K562 (cell line): ENCODE measurements at regions not wholly inside any gene's neighbourhood (a gene's known extent, or its start where the extent isn't known, plus 50 kb on each side); places are given as distances from the start of the nearest gene placed in this dataset.

Experiments used
- ATF7 ChIP-seq: fragments of 450-650 bp; IDR thresholded peaks from 2 replicates; pipeline ENCODE4 v1.7.1; 2014; ENCODE audit warnings: mild to moderate bottlenecking, moderate library complexity
- CEBPB ChIP-seq: fragments of 450-650 bp; IDR thresholded peaks from 2 replicates; pipeline ENCODE4 v1.6.1; 2016; ENCODE audit warnings: missing genetic modification characterization, missing compliant biosample characterization
- CTCF ChIP-seq, 3 experiments: IDR thresholded peaks in 2 of 3; conservative IDR thresholded peaks in 1 of 3; 2 replicates each; pipeline ENCODE4 v1.5.1; 2011 to 2012; ENCODE audit warnings: low read length in 3 of 3, mild to moderate bottlenecking in 3 of 3, control low read depth in 2 of 3, improper control_type of control experiment in 1 of 3, inconsistent platforms in 1 of 3, low read depth in 1 of 3, mixed read lengths in 1 of 3, moderate library complexity in 1 of 3; ENCODE audit not compliant: insufficient read depth in 2 of 3
- ETS1 ChIP-seq: conservative IDR thresholded peaks from 2 replicates; pipeline ENCODE4 v1.6.1; 2011; ENCODE audit warnings: low read depth, mild to moderate bottlenecking, low read length; ENCODE audit not compliant: control insufficient read depth
- HIVEP1 ChIP-seq: fragments of 250-450 bp; sonication (Bioruptor Pico); IDR thresholded peaks from 2 replicates; pipeline ENCODE4 v1.4.0; 2020; ENCODE audit warnings: mild to moderate bottlenecking
- IRF9 ChIP-seq: fragments of 450-650 bp; IDR thresholded peaks from 2 replicates; pipeline ENCODE4 v1.6.1; 2016; ENCODE audit warnings: missing biosample characterization, missing genetic modification characterization
- POLR3G ChIP-seq: IDR thresholded peaks from 2 replicates; pipeline ENCODE4 v1.6.1; 2011; ENCODE audit not compliant: insufficient read length, insufficient replicate concordance; ENCODE audit errors: extremely low read depth
- THRA ChIP-seq: fragments of 450-650 bp; IDR thresholded peaks from 2 replicates; pipeline ENCODE4 v1.6.1; 2017; ENCODE audit warnings: mild to moderate bottlenecking, moderate library complexity
- TF ChIP-seq, protein P1 (sequence below): sonication (generic); formaldehyde crosslinking; IDR thresholded peaks from 2 replicates; pipeline ENCODE4 v1.8.1; 2023; ENCODE audit warnings: missing genetic modification reagents, mild to moderate bottlenecking, borderline replicate concordance
- TF ChIP-seq, protein P2 (sequence below): sonication (generic); formaldehyde crosslinking; IDR thresholded peaks from 2 replicates; pipeline ENCODE4 v1.8.0; 2023; ENCODE audit warnings: mild to moderate bottlenecking, missing genetic modification reagents
- TF ChIP-seq, protein P3 (sequence below): fragments of 450-650 bp; IDR thresholded peaks from 2 replicates; pipeline ENCODE4 v1.6.1; 2016; ENCODE audit warnings: mild to moderate bottlenecking

GRCh38 chr10:3496138-3496537, 288.9 kb downstream of the KLF6 start:
- TF ChIP-seq CTCF (IDR thresholded peaks at IDR 0.05 in 2 of 3, conservative IDR thresholded peaks at IDR 0.05 in 1 of 3; ENCODE audit: insufficient read depth in 2 of 3, low read depth in 1 of 3, low read length in 3 of 3) (no peak), HIVEP1 (no peak), CEBPB (tag) (no peak), POLR3G (no peak), ETS1 (no peak), THRA (no peak), IRF9 (tag) (no peak), ATF7 (no peak)
- TF ChIP-seq, protein P1, sequence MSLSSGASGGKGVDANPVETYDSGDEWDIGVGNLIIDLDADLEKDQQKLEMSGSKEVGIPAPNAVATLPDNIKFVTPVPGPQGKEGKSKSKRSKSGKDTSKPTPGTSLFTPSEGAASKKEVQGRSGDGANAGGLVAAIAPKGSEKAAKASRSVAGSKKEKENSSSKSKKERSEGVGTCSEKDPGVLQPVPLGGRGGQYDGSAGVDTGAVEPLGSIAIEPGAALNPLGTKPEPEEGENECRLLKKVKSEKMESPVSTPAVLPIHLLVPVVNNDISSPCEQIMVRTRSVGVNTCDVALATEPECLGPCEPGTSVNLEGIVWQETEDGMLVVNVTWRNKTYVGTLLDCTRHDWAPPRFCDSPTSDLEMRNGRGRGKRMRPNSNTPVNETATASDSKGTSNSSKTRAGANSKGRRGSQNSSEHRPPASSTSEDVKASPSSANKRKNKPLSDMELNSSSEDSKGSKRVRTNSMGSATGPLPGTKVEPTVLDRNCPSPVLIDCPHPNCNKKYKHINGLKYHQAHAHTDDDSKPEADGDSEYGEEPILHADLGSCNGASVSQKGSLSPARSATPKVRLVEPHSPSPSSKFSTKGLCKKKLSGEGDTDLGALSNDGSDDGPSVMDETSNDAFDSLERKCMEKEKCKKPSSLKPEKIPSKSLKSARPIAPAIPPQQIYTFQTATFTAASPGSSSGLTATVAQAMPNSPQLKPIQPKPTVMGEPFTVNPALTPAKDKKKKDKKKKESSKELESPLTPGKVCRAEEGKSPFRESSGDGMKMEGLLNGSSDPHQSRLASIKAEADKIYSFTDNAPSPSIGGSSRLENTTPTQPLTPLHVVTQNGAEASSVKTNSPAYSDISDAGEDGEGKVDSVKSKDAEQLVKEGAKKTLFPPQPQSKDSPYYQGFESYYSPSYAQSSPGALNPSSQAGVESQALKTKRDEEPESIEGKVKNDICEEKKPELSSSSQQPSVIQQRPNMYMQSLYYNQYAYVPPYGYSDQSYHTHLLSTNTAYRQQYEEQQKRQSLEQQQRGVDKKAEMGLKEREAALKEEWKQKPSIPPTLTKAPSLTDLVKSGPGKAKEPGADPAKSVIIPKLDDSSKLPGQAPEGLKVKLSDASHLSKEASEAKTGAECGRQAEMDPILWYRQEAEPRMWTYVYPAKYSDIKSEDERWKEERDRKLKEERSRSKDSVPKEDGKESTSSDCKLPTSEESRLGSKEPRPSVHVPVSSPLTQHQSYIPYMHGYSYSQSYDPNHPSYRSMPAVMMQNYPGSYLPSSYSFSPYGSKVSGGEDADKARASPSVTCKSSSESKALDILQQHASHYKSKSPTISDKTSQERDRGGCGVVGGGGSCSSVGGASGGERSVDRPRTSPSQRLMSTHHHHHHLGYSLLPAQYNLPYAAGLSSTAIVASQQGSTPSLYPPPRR (CRISPR knock-in tag), result no peak
- TF ChIP-seq, protein P2, sequence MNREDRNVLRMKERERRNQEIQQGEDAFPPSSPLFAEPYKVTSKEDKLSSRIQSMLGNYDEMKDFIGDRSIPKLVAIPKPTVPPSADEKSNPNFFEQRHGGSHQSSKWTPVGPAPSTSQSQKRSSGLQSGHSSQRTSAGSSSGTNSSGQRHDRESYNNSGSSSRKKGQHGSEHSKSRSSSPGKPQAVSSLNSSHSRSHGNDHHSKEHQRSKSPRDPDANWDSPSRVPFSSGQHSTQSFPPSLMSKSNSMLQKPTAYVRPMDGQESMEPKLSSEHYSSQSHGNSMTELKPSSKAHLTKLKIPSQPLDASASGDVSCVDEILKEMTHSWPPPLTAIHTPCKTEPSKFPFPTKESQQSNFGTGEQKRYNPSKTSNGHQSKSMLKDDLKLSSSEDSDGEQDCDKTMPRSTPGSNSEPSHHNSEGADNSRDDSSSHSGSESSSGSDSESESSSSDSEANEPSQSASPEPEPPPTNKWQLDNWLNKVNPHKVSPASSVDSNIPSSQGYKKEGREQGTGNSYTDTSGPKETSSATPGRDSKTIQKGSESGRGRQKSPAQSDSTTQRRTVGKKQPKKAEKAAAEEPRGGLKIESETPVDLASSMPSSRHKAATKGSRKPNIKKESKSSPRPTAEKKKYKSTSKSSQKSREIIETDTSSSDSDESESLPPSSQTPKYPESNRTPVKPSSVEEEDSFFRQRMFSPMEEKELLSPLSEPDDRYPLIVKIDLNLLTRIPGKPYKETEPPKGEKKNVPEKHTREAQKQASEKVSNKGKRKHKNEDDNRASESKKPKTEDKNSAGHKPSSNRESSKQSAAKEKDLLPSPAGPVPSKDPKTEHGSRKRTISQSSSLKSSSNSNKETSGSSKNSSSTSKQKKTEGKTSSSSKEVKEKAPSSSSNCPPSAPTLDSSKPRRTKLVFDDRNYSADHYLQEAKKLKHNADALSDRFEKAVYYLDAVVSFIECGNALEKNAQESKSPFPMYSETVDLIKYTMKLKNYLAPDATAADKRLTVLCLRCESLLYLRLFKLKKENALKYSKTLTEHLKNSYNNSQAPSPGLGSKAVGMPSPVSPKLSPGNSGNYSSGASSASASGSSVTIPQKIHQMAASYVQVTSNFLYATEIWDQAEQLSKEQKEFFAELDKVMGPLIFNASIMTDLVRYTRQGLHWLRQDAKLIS, result no peak
- TF ChIP-seq, protein P3, sequence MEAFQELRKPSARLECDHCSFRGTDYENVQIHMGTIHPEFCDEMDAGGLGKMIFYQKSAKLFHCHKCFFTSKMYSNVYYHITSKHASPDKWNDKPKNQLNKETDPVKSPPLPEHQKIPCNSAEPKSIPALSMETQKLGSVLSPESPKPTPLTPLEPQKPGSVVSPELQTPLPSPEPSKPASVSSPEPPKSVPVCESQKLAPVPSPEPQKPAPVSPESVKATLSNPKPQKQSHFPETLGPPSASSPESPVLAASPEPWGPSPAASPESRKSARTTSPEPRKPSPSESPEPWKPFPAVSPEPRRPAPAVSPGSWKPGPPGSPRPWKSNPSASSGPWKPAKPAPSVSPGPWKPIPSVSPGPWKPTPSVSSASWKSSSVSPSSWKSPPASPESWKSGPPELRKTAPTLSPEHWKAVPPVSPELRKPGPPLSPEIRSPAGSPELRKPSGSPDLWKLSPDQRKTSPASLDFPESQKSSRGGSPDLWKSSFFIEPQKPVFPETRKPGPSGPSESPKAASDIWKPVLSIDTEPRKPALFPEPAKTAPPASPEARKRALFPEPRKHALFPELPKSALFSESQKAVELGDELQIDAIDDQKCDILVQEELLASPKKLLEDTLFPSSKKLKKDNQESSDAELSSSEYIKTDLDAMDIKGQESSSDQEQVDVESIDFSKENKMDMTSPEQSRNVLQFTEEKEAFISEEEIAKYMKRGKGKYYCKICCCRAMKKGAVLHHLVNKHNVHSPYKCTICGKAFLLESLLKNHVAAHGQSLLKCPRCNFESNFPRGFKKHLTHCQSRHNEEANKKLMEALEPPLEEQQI, result no peak
